WTC11 (cell line): ENCODE measurements at regions not wholly inside any gene's neighbourhood (a gene's known extent, or its start where the extent isn't known, plus 50 kb on each side); places are given as distances from the start of the nearest gene placed in this dataset.

Source experiments
- ATAC-seq: fragments of 200-7000 bp; cut with Tn5 transposase; 2 replicates; pipeline ENCODE4 v1.10.0; 2021; ENCODE audit warnings: mild to moderate bottlenecking, moderate library complexity
- CTCF ChIA-PET: fragments of 300-600 bp; sonication (Branson Sonifier 250); formaldehyde crosslinking; loops from one replicate; lab custom pipeline; 2021; ENCODE audit warnings: antibody characterized with exemption; lab: Charles Lee
- POLR2A ChIA-PET: fragments of 350-600 bp; sonication (Branson Sonifier 250); formaldehyde crosslinking; loops from one replicate; lab custom pipeline; 2021; ENCODE audit warnings: antibody characterized with exemption; lab: Charles Lee
- DNase-seq: peaks from one replicate; pipeline ENCODE4 v3.0.0; 2021; ENCODE audit warnings: low spot score
- H3K27ac Mint-ChIP-seq: 2 replicates; pipeline ENCODE4 v1.8.0; 2021; ENCODE audit warnings: mixed read lengths
- H3K27me3 Mint-ChIP-seq: 2 replicates; pipeline ENCODE4 v1.8.0; 2021; ENCODE audit warnings: low read depth, mild to moderate bottlenecking, moderate library complexity, mixed read lengths
- H3K36me3 Mint-ChIP-seq: 2 replicates; pipeline ENCODE4 v1.8.0; 2021; ENCODE audit warnings: mixed read lengths
- H3K4me1 Mint-ChIP-seq: 2 replicates; pipeline ENCODE4 v1.8.0; 2022; ENCODE audit warnings: mixed read lengths
- H3K4me3 Mint-ChIP-seq: 2 replicates; pipeline ENCODE4 v1.8.0; 2021; ENCODE audit warnings: mild to moderate bottlenecking, moderate library complexity, mixed read lengths
- H3K9me3 Mint-ChIP-seq: 2 replicates; pipeline ENCODE4 v1.8.0; 2021; ENCODE audit warnings: mixed read lengths
- CBFB ChIP-seq: sonication (generic); formaldehyde crosslinking; IDR thresholded peaks from 2 replicates; pipeline ENCODE4 v1.8.1; 2022; ENCODE audit warnings: mild to moderate bottlenecking, low read depth, missing genetic modification reagents
- CREM ChIP-seq: sonication (generic); formaldehyde crosslinking; IDR thresholded peaks from 2 replicates; pipeline ENCODE4 v1.8.1; 2022; ENCODE audit warnings: mild to moderate bottlenecking, missing genetic modification reagents, moderate library complexity
- ETV6 ChIP-seq: sonication (generic); formaldehyde crosslinking; IDR thresholded peaks from 2 replicates; pipeline ENCODE4 v1.8.1; 2022; ENCODE audit warnings: mild to moderate bottlenecking, missing genetic modification reagents
- FOXJ3 ChIP-seq: sonication (generic); formaldehyde crosslinking; IDR thresholded peaks from 2 replicates; pipeline ENCODE4 v1.9.0; 2021; ENCODE audit warnings: missing genetic modification reagents, mild to moderate bottlenecking, borderline replicate concordance
- GABPB1 ChIP-seq: sonication (generic); formaldehyde crosslinking; IDR thresholded peaks from 2 replicates; pipeline ENCODE4 v1.8.1; 2023; ENCODE audit warnings: mild to moderate bottlenecking, missing genetic modification reagents
- SMAD4 ChIP-seq: sonication (generic); formaldehyde crosslinking; IDR thresholded peaks from 2 replicates; pipeline ENCODE4 v1.8.0; 2022; ENCODE audit warnings: mild to moderate bottlenecking, missing genetic modification reagents
- TEAD1 ChIP-seq: sonication (generic); formaldehyde crosslinking; IDR thresholded peaks from 2 replicates; pipeline ENCODE4 v1.8.0; 2022; ENCODE audit warnings: mild to moderate bottlenecking, missing genetic modification reagents
- ZNF121 ChIP-seq: sonication (generic); formaldehyde crosslinking; IDR thresholded peaks from 2 replicates; pipeline ENCODE4 v1.8.0; 2023; ENCODE audit warnings: missing genetic modification reagents
- ZNF138 ChIP-seq: sonication (generic); formaldehyde crosslinking; conservative IDR thresholded peaks from 2 replicates; pipeline ENCODE4 v1.8.1; 2022; ENCODE audit warnings: mild to moderate bottlenecking, moderate library complexity, missing genetic modification reagents
- ZNF232 ChIP-seq: sonication (generic); formaldehyde crosslinking; IDR thresholded peaks from 2 replicates; pipeline ENCODE4 v1.8.0; 2022; ENCODE audit warnings: mild to moderate bottlenecking, missing genetic modification reagents
- TF ChIP-seq, protein P1 (sequence below): sonication (generic); formaldehyde crosslinking; conservative IDR thresholded peaks from 2 replicates; pipeline ENCODE4 v1.8.1; 2023; ENCODE audit warnings: mild to moderate bottlenecking, low read depth, missing genetic modification reagents, moderate library complexity
- TF ChIP-seq, protein P2 (sequence below): sonication (generic); formaldehyde crosslinking; IDR thresholded peaks from 2 replicates; pipeline ENCODE4 v1.8.0; 2022; ENCODE audit warnings: missing genetic modification reagents
- TF ChIP-seq, protein P3 (sequence below): sonication (generic); formaldehyde crosslinking; IDR thresholded peaks from 2 replicates; pipeline ENCODE4 v1.8.0; 2023; ENCODE audit warnings: missing genetic modification reagents, mild to moderate bottlenecking, borderline replicate concordance
- TF ChIP-seq, protein P4 (sequence below): sonication (generic); formaldehyde crosslinking; IDR thresholded peaks from 2 replicates; pipeline ENCODE4 v1.8.1; 2023; ENCODE audit warnings: mild to moderate bottlenecking, missing genetic modification reagents, borderline replicate concordance

DNA sequence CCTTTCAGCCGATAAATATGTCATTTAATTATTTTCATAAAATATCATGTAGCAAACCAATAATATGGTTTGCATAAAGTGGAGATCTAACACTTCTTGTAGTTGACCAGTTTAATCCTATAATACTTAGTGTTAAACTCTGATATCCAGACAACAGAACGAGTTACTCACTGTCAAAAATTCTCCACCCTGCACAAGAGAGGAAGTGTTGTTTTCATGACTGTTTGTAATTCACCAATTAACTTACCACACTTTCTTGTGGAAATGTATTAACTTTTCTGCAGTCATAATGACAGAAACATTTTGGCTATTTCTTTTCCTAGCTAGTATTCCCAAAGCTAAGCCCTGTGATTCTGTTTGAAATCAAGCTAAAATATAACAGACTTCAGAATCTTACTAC lies 555.3 kb upstream of the FTMT start:
- ATAC-seq (no peak), DNase-seq (no peak)
- Mint-ChIP-seq H3K4me3 (no peak overlapping the region), H3K9me3 (no peaks in the 10 kb centered on the region), H3K27me3 (no peaks in the 10 kb centered on the region), H3K27ac (no peak overlapping the region), H3K4me1 (peaks cover 4% of the 10 kb centered on the region; the same call in 1 of the 2 replicates), H3K36me3 (no peaks in the 10 kb centered on the region)
- ChIA-PET CTCF (no interaction called here), POLR2A (no interaction called here)
- TF ChIP-seq, protein P1, sequence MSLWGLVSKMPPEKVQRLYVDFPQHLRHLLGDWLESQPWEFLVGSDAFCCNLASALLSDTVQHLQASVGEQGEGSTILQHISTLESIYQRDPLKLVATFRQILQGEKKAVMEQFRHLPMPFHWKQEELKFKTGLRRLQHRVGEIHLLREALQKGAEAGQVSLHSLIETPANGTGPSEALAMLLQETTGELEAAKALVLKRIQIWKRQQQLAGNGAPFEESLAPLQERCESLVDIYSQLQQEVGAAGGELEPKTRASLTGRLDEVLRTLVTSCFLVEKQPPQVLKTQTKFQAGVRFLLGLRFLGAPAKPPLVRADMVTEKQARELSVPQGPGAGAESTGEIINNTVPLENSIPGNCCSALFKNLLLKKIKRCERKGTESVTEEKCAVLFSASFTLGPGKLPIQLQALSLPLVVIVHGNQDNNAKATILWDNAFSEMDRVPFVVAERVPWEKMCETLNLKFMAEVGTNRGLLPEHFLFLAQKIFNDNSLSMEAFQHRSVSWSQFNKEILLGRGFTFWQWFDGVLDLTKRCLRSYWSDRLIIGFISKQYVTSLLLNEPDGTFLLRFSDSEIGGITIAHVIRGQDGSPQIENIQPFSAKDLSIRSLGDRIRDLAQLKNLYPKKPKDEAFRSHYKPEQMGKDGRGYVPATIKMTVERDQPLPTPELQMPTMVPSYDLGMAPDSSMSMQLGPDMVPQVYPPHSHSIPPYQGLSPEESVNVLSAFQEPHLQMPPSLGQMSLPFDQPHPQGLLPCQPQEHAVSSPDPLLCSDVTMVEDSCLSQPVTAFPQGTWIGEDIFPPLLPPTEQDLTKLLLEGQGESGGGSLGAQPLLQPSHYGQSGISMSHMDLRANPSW (CRISPR knock-in tag), result no peak
- TF ChIP-seq ZNF232 (no peak), CREM (no peak), ZNF121 (CRISPR knock-in tag) (no peak), ETV6 (CRISPR knock-in tag) (no peak)
- TF ChIP-seq, protein P2, sequence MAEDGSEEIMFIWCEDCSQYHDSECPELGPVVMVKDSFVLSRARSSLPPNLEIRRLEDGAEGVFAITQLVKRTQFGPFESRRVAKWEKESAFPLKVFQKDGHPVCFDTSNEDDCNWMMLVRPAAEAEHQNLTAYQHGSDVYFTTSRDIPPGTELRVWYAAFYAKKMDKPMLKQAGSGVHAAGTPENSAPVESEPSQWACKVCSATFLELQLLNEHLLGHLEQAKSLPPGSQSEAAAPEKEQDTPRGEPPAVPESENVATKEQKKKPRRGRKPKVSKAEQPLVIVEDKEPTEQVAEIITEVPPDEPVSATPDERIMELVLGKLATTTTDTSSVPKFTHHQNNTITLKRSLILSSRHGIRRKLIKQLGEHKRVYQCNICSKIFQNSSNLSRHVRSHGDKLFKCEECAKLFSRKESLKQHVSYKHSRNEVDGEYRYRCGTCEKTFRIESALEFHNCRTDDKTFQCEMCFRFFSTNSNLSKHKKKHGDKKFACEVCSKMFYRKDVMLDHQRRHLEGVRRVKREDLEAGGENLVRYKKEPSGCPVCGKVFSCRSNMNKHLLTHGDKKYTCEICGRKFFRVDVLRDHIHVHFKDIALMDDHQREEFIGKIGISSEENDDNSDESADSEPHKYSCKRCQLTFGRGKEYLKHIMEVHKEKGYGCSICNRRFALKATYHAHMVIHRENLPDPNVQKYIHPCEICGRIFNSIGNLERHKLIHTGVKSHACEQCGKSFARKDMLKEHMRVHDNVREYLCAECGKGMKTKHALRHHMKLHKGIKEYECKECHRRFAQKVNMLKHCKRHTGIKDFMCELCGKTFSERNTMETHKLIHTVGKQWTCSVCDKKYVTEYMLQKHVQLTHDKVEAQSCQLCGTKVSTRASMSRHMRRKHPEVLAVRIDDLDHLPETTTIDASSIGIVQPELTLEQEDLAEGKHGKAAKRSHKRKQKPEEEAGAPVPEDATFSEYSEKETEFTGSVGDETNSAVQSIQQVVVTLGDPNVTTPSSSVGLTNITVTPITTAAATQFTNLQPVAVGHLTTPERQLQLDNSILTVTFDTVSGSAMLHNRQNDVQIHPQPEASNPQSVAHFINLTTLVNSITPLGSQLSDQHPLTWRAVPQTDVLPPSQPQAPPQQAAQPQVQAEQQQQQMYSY (CRISPR knock-in tag), result no peak
- TF ChIP-seq, protein P3, sequence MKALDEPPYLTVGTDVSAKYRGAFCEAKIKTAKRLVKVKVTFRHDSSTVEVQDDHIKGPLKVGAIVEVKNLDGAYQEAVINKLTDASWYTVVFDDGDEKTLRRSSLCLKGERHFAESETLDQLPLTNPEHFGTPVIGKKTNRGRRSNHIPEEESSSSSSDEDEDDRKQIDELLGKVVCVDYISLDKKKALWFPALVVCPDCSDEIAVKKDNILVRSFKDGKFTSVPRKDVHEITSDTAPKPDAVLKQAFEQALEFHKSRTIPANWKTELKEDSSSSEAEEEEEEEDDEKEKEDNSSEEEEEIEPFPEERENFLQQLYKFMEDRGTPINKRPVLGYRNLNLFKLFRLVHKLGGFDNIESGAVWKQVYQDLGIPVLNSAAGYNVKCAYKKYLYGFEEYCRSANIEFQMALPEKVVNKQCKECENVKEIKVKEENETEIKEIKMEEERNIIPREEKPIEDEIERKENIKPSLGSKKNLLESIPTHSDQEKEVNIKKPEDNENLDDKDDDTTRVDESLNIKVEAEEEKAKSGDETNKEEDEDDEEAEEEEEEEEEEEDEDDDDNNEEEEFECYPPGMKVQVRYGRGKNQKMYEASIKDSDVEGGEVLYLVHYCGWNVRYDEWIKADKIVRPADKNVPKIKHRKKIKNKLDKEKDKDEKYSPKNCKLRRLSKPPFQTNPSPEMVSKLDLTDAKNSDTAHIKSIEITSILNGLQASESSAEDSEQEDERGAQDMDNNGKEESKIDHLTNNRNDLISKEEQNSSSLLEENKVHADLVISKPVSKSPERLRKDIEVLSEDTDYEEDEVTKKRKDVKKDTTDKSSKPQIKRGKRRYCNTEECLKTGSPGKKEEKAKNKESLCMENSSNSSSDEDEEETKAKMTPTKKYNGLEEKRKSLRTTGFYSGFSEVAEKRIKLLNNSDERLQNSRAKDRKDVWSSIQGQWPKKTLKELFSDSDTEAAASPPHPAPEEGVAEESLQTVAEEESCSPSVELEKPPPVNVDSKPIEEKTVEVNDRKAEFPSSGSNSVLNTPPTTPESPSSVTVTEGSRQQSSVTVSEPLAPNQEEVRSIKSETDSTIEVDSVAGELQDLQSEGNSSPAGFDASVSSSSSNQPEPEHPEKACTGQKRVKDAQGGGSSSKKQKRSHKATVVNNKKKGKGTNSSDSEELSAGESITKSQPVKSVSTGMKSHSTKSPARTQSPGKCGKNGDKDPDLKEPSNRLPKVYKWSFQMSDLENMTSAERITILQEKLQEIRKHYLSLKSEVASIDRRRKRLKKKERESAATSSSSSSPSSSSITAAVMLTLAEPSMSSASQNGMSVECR (CRISPR knock-in tag), result no peak

DNA sequence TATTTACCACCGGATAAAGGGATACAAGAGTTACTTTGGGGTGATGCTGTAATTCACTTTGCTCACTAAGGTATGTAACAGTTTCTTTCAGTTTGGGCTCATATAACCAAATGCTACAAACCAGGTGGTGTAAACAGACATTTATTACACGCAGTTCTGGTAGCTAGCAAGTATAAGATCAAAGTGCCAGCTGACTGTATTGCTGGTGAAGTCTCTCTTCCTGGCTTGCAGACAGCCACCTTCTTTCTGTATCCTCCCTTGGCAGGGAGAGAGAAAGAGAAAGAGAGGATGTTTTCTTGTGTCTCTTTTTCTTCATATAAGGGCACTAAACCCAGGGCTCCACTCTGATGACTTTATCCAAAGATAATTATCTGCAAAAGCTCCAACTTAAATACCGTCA lies 552.5 kb upstream of the FTMT start:
- no peak overlapping the region for H3K27ac Mint-ChIP-seq
- H3K9me3 Mint-ChIP-seq, result no peaks in the 10 kb centered on the region
- no peaks in the 10 kb centered on the region for H3K4me1 Mint-ChIP-seq
- H3K36me3 Mint-ChIP-seq, result no peaks in the 10 kb centered on the region
- no peak overlapping the region for H3K4me3 Mint-ChIP-seq
- TF ChIP-seq FOXJ3, result no peak
- TF ChIP-seq, all 79 proteins: peak for 0
- H3K27me3 Mint-ChIP-seq, result no peaks in the 10 kb centered on the region
- DNase-seq (no peak), ATAC-seq (no peak)
- ChIA-PET POLR2A (no interaction called here), CTCF (no interaction called here)

DNA sequence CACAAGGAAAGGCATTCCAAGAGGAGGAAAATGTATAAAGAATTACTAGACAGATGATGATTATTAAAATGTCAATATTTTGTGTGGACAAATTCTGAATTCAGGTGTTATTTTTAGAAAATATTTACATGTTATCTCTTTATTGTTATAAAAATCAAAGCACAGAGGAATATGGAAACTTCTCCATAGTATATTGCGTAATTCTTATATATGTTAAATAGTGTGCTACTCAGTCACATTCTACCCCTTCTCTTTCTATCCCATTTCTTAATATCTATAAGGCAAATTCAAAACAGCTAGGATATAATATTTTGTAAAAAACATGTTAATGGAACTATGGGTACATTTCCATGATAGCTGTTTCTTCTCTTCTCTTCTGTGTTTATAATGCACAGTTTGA lies 546.8 kb upstream of the FTMT start:
- Mint-ChIP-seq H3K4me1 (peaks cover 6% of the 10 kb centered on the region), H3K4me3 (no peak overlapping the region), H3K27ac (no peak overlapping the region), H3K36me3 (no peaks in the 10 kb centered on the region), H3K9me3 (no peaks in the 10 kb centered on the region), H3K27me3 (no peaks in the 10 kb centered on the region)
- CTCF ChIA-PET, result no interaction called here
- no peak for DNase-seq
- POLR2A ChIA-PET, result no interaction called here
- no peak for ATAC-seq
- TF ChIP-seq SMAD4 (CRISPR knock-in tag) (no peak), CBFB (CRISPR knock-in tag) (no peak), TEAD1 (CRISPR knock-in tag) (no peak), ZNF138 (CRISPR knock-in tag) (no peak), GABPB1 (CRISPR knock-in tag) (no peak)
- TF ChIP-seq, protein P4, sequence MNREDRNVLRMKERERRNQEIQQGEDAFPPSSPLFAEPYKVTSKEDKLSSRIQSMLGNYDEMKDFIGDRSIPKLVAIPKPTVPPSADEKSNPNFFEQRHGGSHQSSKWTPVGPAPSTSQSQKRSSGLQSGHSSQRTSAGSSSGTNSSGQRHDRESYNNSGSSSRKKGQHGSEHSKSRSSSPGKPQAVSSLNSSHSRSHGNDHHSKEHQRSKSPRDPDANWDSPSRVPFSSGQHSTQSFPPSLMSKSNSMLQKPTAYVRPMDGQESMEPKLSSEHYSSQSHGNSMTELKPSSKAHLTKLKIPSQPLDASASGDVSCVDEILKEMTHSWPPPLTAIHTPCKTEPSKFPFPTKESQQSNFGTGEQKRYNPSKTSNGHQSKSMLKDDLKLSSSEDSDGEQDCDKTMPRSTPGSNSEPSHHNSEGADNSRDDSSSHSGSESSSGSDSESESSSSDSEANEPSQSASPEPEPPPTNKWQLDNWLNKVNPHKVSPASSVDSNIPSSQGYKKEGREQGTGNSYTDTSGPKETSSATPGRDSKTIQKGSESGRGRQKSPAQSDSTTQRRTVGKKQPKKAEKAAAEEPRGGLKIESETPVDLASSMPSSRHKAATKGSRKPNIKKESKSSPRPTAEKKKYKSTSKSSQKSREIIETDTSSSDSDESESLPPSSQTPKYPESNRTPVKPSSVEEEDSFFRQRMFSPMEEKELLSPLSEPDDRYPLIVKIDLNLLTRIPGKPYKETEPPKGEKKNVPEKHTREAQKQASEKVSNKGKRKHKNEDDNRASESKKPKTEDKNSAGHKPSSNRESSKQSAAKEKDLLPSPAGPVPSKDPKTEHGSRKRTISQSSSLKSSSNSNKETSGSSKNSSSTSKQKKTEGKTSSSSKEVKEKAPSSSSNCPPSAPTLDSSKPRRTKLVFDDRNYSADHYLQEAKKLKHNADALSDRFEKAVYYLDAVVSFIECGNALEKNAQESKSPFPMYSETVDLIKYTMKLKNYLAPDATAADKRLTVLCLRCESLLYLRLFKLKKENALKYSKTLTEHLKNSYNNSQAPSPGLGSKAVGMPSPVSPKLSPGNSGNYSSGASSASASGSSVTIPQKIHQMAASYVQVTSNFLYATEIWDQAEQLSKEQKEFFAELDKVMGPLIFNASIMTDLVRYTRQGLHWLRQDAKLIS (CRISPR knock-in tag), result no peak
